H1 (cell line): ENCODE measurements at regions not wholly inside any gene's neighbourhood (a gene's known extent, or its start where the extent isn't known, plus 50 kb on each side); places are given as distances from the start of the nearest gene placed in this dataset.

Source experiments
- CTCF ChIA-PET: fragments of 300-600 bp; sonication (Branson Sonifier 250); formaldehyde crosslinking; loops from one replicate; lab custom pipeline; 2021; ENCODE audit not compliant: partially characterized antibody; lab: Charles Lee
- POLR2A ChIA-PET: fragments of 300-600 bp; sonication (Branson Sonifier 250); formaldehyde crosslinking; loops from one replicate; lab custom pipeline; 2021; ENCODE audit warnings: inconsistent platforms; ENCODE audit not compliant: partially characterized antibody; lab: Charles Lee
- DNase-seq, 2 experiments: peaks; one replicate each; pipeline versions ENCODE4 v3.0.0 to v3.0.0-alpha.2; 2010 to 2022; ENCODE audit warnings: low spot score in 2 of 2, low read depth in 1 of 2, mixed read lengths in 1 of 2
- FAIRE-seq: peaks from 2 replicates; lab custom pipeline; 2011; peaks lifted over from hg19 to GRCh38; lab: Jason Lieb, UNC
- H2AFZ ChIP-seq: 2 replicates; pipeline ENCODE4 v1.8.1; 2012; ENCODE audit warnings: low read length, inconsistent platforms
- H2AK5ac ChIP-seq: 2 replicates; pipeline ENCODE4 v1.6.1; 2013; ENCODE audit warnings: low read depth, low read length
- H2BK120ac ChIP-seq: replicated peaks from 2 replicates; pipeline ENCODE3; 2013; ENCODE audit warnings: low read depth, low read length, inconsistent platforms
- H2BK12ac ChIP-seq: 2 replicates; pipeline ENCODE4 v1.6.1; 2013; ENCODE audit warnings: low read depth, low read length
- H2BK15ac ChIP-seq: 2 replicates; pipeline ENCODE4 v1.6.1; 2013; ENCODE audit warnings: low read length
- H2BK20ac ChIP-seq: 2 replicates; pipeline ENCODE4 v1.6.1; 2013; ENCODE audit warnings: low read length
- H2BK5ac ChIP-seq: 2 replicates; pipeline ENCODE4 v1.6.1; 2013; ENCODE audit warnings: low read depth, low read length
- H3K14ac ChIP-seq: 2 replicates; pipeline ENCODE4 v1.6.1; 2013; ENCODE audit warnings: inconsistent platforms; ENCODE audit not compliant: insufficient read length
- H3K18ac ChIP-seq: 2 replicates; pipeline ENCODE4 v1.6.1; 2013; ENCODE audit warnings: low read length; ENCODE audit errors: extremely low read depth
- H3K23ac ChIP-seq: 2 replicates; pipeline ENCODE4 v1.6.1; 2013; ENCODE audit warnings: inconsistent platforms; ENCODE audit not compliant: insufficient read length
- H3K23me2 ChIP-seq: 2 replicates; pipeline ENCODE4 v1.6.1; 2013; ENCODE audit warnings: low read depth, low read length
- H3K27ac ChIP-seq: 2 replicates; pipeline ENCODE4 v1.6.1; 2011; ENCODE audit warnings: low read depth, low read length, inconsistent platforms
- H3K27me3 ChIP-seq, 4 experiments: replicated peaks in 1 of 4; 1 replicate in 1 of 4; 2 replicates in 3 of 4; pipeline versions ENCODE4 v1.6.1 to v1.8.1; 2011 to 2013; ENCODE audit warnings: low read length in 3 of 4, mild to moderate bottlenecking in 3 of 4, inconsistent platforms in 2 of 4, mixed read lengths in 2 of 4, moderate library complexity in 1 of 4; ENCODE audit not compliant: control insufficient read depth in 3 of 4, insufficient read depth in 3 of 4; ENCODE audit errors: extremely low read depth in 1 of 4
- H3K36me3 ChIP-seq, 4 experiments: 2 replicates each; pipeline versions ENCODE4 v1.6.1 to v1.8.1; 2011 to 2013; ENCODE audit warnings: mild to moderate bottlenecking in 4 of 4, low read length in 3 of 4, moderate library complexity in 2 of 4, control low read depth in 1 of 4, inconsistent platforms in 1 of 4; ENCODE audit not compliant: insufficient read depth in 4 of 4, control insufficient read depth in 2 of 4
- H3K4ac ChIP-seq: replicated peaks from 2 replicates; pipeline ENCODE3; 2013; ENCODE audit warnings: low read length, low read depth, mixed read lengths, inconsistent platforms; ENCODE audit not compliant: insufficient read length
- H3K4me1 ChIP-seq, 4 experiments: replicated peaks in 1 of 4; 1 replicate in 1 of 4; 2 replicates in 3 of 4; pipeline versions ENCODE4 v1.6.1 to v1.8.1; 2011 to 2013; ENCODE audit warnings: low read length in 3 of 4, inconsistent platforms in 2 of 4, mixed read lengths in 1 of 4; ENCODE audit not compliant: insufficient read depth in 4 of 4, control insufficient read depth in 3 of 4
- H3K4me2 ChIP-seq, 2 experiments: 2 replicates each; pipeline versions ENCODE4 v1.6.1 to v1.8.1; 2011 to 2013; ENCODE audit warnings: low read depth in 2 of 2, low read length in 2 of 2, control low read depth in 1 of 2, inconsistent platforms in 1 of 2, mild to moderate bottlenecking in 1 of 2; ENCODE audit not compliant: insufficient read depth in 1 of 2
- H3K4me3 ChIP-seq, 4 experiments: fragments of 200-600, 300-600 bp in 1 of 4; sonication (generic), shearing (Covaris generic), sonication (Bioruptor Twin) in 1 of 4; 2 replicates each; pipeline versions ENCODE4 v1.5.1 to v1.8.1; 2011 to 2016; ENCODE audit warnings: low read length in 4 of 4, low read depth in 3 of 4, control low read depth in 2 of 4, inconsistent platforms in 2 of 4, mild to moderate bottlenecking in 2 of 4, mixed read lengths in 1 of 4, moderate library complexity in 1 of 4; ENCODE audit not compliant: insufficient read depth in 2 of 4; ENCODE audit errors: extremely low read depth in 1 of 4
- H3K56ac ChIP-seq: replicated peaks from 2 replicates; pipeline ENCODE3; 2013; ENCODE audit warnings: low read depth, mild to moderate bottlenecking, mixed read lengths, low read length, inconsistent platforms; ENCODE audit not compliant: insufficient read length
- H3K79me1 ChIP-seq: 2 replicates; pipeline ENCODE4 v1.6.1; 2013; ENCODE audit warnings: low read depth, low read length, control low read depth
- H3K79me2 ChIP-seq, 2 experiments: 2 replicates each; pipeline versions ENCODE4 v1.6.1 to v1.8.1; 2012 to 2013; ENCODE audit warnings: low read length in 2 of 2, mild to moderate bottlenecking in 2 of 2, inconsistent platforms in 1 of 2; ENCODE audit not compliant: insufficient read depth in 2 of 2, control insufficient read depth in 1 of 2
- H3K9ac ChIP-seq, 4 experiments: replicated peaks in 1 of 4; 1 replicate in 1 of 4; 2 replicates in 3 of 4; pipeline versions ENCODE4 v1.6.1 to v1.8.1; 2011 to 2013; ENCODE audit warnings: low read depth in 3 of 4, low read length in 3 of 4, control low read depth in 2 of 4, mild to moderate bottlenecking in 2 of 4, moderate library complexity in 2 of 4, inconsistent platforms in 1 of 4; ENCODE audit errors: extremely low read depth in 1 of 4
- H3K9me3 ChIP-seq, 2 experiments: 2 replicates each; pipeline versions ENCODE4 v1.6.1 to v1.8.1; 2012 to 2013; ENCODE audit warnings: mild to moderate bottlenecking in 2 of 2, moderate library complexity in 2 of 2, control low read depth in 1 of 2, inconsistent platforms in 1 of 2, low read depth in 1 of 2, low read length in 1 of 2, mixed read lengths in 1 of 2; ENCODE audit not compliant: insufficient read depth in 2 of 2
- H4K20me1 ChIP-seq, 2 experiments: replicated peaks in 1 of 2; 2 replicates each; pipeline versions ENCODE3 to v1.8.1; 2011 to 2013; ENCODE audit warnings: inconsistent platforms in 2 of 2, low read length in 2 of 2, mild to moderate bottlenecking in 1 of 2; ENCODE audit not compliant: insufficient read depth in 2 of 2, control insufficient read depth in 1 of 2
- H4K5ac ChIP-seq: 2 replicates; pipeline ENCODE4 v1.6.1; 2013; ENCODE audit warnings: low read length, low read depth, mixed read lengths, inconsistent platforms; ENCODE audit not compliant: insufficient read length
- H4K8ac ChIP-seq: 2 replicates; pipeline ENCODE4 v1.8.0; 2013; ENCODE audit warnings: mild to moderate bottlenecking, moderate library complexity, low read length, inconsistent platforms; ENCODE audit not compliant: insufficient read depth; ENCODE audit errors: extremely low read depth
- H4K91ac ChIP-seq: replicated peaks from 2 replicates; pipeline ENCODE3; 2013; ENCODE audit warnings: low read length, mixed read lengths, inconsistent platforms; ENCODE audit not compliant: insufficient read length
- CEBPB ChIP-seq: IDR thresholded peaks from 2 replicates; pipeline ENCODE4 v1.6.1; 2012; ENCODE audit warnings: low read depth, low read length
- E2F6 ChIP-seq: IDR thresholded peaks from 2 replicates; pipeline ENCODE4 v1.6.1; 2012; ENCODE audit warnings: inconsistent platforms
- EGR1 ChIP-seq: IDR thresholded peaks from 2 replicates; pipeline ENCODE4 v1.6.1; 2011; ENCODE audit warnings: low read depth, low read length, borderline replicate concordance
- HDAC6 ChIP-seq: IDR thresholded peaks from one replicate; pipeline ENCODE4 v1.7.1; 2012; ENCODE audit warnings: low read depth, mild to moderate bottlenecking, inconsistent platforms, low read length, moderate library complexity
- KDM4A ChIP-seq: IDR thresholded peaks from one replicate; pipeline ENCODE4 v1.7.1; 2012; ENCODE audit warnings: low read depth, mild to moderate bottlenecking, moderate library complexity, low read length, inconsistent platforms; ENCODE audit not compliant: severe bottlenecking
- MAX ChIP-seq: IDR thresholded peaks from 2 replicates; pipeline ENCODE4 v1.6.1; 2012; ENCODE audit warnings: inconsistent platforms
- RBBP5 ChIP-seq: IDR thresholded peaks from 2 replicates; pipeline ENCODE4 v1.7.1; 2012; ENCODE audit warnings: low read depth, mild to moderate bottlenecking, inconsistent platforms, low read length, moderate library complexity, borderline replicate concordance
- RNF2 ChIP-seq: fragments of 200-900, 300-1000 bp; sonication (generic); IDR thresholded peaks from 2 replicates; pipeline ENCODE4 v1.7.1; 2016; ENCODE audit warnings: borderline replicate concordance, low read depth, mild to moderate bottlenecking, antibody characterized with exemption, low read length; ENCODE audit not compliant: poor library complexity, severe bottlenecking; ENCODE audit errors: missing control alignments
- SIN3A ChIP-seq, 2 experiments: IDR thresholded peaks in 1 of 2; conservative IDR thresholded peaks in 1 of 2; 2 replicates each; pipeline ENCODE4 v1.6.1; 2011 to 2012; ENCODE audit warnings: low read length in 2 of 2, improper control_type of control experiment in 1 of 2, low read depth in 1 of 2, mild to moderate bottlenecking in 1 of 2
- SRF ChIP-seq: IDR thresholded peaks from 2 replicates; pipeline ENCODE4 v1.6.1; 2011; ENCODE audit warnings: mild to moderate bottlenecking, low read depth, low read length, moderate library complexity
- TAF1 ChIP-seq: IDR thresholded peaks from 2 replicates; pipeline ENCODE4 v1.6.1; 2011; ENCODE audit warnings: mild to moderate bottlenecking, low read depth, low read length
- TAF7 ChIP-seq: optimal IDR thresholded peaks from 2 replicates; pipeline ENCODE3; 2011; ENCODE audit warnings: low read depth, mild to moderate bottlenecking, inconsistent platforms, low read length, moderate library complexity, borderline replicate concordance
- WGBS, 2 experiments: shearing (Covaris generic) in 1 of 2; methylation state at CpG; one replicate each; pipeline versions ENCODE4 v1.1.6 to v1.1.7; 2013 to 2015; ENCODE audit warnings: low lambda C conversion rate in 2 of 2, mixed read lengths in 2 of 2, inconsistent platforms in 1 of 2, low coverage in 1 of 2, missing lambda C conversion rate in 1 of 2; ENCODE audit not compliant: insufficient replicate concordance in 2 of 2, insufficient coverage in 1 of 2, insufficient read length in 1 of 2; ENCODE audit errors: extremely low coverage in 1 of 2, missing lambda C conversion rate in 1 of 2; 5-methylcytosine and 5-hydroxymethylcytosine counted together

GRCh38 chr2:119086327-119086726 is 72.2 kb downstream of the C1QL2 start:
- Histone ChIP-seq H3K27ac (no peak overlapping the region), H3K18ac (no peak overlapping the region; the same call in 1 of the 2 replicates), H3K79me1 (no peaks in the 10 kb centered on the region), H4K20me1 (no peaks in the 10 kb centered on the region), H2BK120ac (no peak overlapping the region), H4K8ac (no peak overlapping the region), H3K9me3 (no peaks in the 10 kb centered on the region), H4K91ac (no peak overlapping the region), H2BK20ac (no peak overlapping the region), H2BK5ac (no peak overlapping the region), H3K4ac (no peak overlapping the region), H3K36me3 (no peaks in the 10 kb centered on the region), H2BK15ac (no peak overlapping the region), H4K5ac (no peak overlapping the region), H3K4me2 (no peak overlapping the region), H3K27me3 (no peaks in the 10 kb centered on the region), H3K9ac (no peak overlapping the region), H3K23ac (no peak overlapping the region), H3K79me2 (no peaks in the 10 kb centered on the region), H3K4me3 (no peak overlapping the region), H2AFZ (no peak overlapping the region), H2BK12ac (no peak overlapping the region), H3K14ac (no peak overlapping the region), H3K4me1 (peaks cover 0 to 3% (median 0%) of the 10 kb centered on the region in 4 experiments; a peak in 1 of 7 replicates), H3K23me2 (no peaks in the 10 kb centered on the region), H3K56ac (no peak overlapping the region), H2AK5ac (no peak overlapping the region)
- FAIRE-seq = no peak
- 90% methylated on average over 8 of the region's 8 CpGs; no CpG with 5 or more reads in 1 of the 2 experiments for WGBS, 2 experiments
- no peak for DNase-seq
- POLR2A ChIA-PET = interaction anchor here (0.6 to 1.1 kb wide), 2 partner anchors 20 to 55 kb away, joined by 3 read pairs; no protein-coding TSS in a partner anchor
- CTCF ChIA-PET = interaction anchor here (0.6 to 3.5 kb wide), 14 partner anchors 10 to 205 kb away, joined by 3 to 12 read pairs (median 3); no protein-coding TSS in a partner anchor
- TF ChIP-seq TAF1 = no peak
- TF ChIP-seq EGR1 = no peak
- TF ChIP-seq CEBPB = no peak
- TF ChIP-seq MAX = no peak
- no peak for TF ChIP-seq SIN3A (conservative IDR thresholded peaks at IDR 0.05 in 1 of 2, IDR thresholded peaks at IDR 0.05 in 1 of 2; ENCODE audit: low read depth in 1 of 2, low read length in 2 of 2)
- TF ChIP-seq SRF = no peak
- no peak for TF ChIP-seq E2F6
- TF ChIP-seq KDM4A = no peak
- TF ChIP-seq RBBP5 = no peak
- TF ChIP-seq RNF2 = no peak
- TF ChIP-seq TAF7 = no peak
- no peak for TF ChIP-seq HDAC6
